GM18867 (cell line): ENCODE measurements at regions not wholly inside any gene's neighbourhood (a gene's known extent, or its start where the extent isn't known, plus 50 kb on each side); places are given as distances from the start of the nearest gene placed in this dataset.

Source experiments
- ATAC-seq: cut with Tn5 transposase; IDR thresholded peaks from one replicate; pipeline ENCODE4 v1.9.1; 2021; ENCODE audit warnings: mild to moderate bottlenecking, moderate library complexity; ENCODE audit not compliant: unreplicated experiment

GRCh38 chr12:125222876-125223275 lies 157.6 kb downstream of the AACS start:
- no peak for ATAC-seq

DNA sequence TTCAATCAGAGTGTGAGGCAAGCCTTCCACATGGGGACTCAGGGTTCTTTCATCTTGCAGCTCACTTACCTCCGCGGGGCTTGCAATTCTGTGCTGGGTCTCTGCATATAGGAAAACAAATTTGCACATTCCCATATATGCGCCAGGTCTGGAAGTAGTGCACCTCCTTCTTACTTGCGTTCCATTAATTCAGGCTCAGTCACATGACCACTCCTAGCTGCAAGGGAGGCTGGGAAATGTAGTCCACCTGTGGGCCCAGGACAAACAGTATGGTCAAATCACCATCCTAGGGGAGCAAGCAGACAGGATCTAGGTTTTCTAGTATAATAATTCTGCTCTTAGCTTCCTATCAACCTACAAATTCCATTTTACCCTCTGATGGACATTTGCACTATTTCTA lies 160.4 kb downstream of the AACS start:
- no peak for ATAC-seq

GRCh38 chr12:125228519-125229260 lies 163.5 kb downstream of the AACS start:
- ATAC-seq, result no peak

DNA sequence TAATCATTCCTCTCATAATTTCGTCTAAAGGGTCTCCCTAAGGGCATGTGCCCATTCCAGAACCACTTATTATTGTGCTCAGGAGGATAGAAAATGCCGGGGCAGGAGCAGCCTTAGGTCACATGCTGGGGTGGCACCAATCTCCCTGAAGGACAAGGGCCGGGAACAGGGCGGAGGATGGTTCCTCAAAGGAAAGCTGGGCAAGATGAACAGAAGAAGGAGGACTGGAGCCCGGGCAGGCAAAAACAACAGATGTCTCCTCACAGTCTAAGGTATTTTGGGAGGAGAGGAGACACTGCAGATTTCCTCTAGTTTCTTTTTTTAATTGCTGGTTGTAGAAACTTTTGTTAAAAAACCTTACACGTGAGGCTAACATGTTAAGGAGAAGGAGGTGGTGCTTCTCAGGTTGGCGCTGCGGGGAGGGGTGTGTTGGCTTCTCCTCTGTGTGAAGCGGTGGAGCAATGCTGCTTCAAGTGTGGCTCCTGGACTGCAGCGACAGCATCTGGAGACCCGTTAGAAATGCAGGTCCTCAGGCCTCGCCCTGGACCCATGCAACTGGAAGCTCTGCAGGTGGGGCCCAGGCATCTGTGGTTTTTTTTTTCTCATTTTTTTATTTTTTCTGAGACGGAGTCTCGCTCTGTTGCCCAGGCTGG lies 164.8 kb downstream of the AACS start:
- no peak for ATAC-seq

DNA sequence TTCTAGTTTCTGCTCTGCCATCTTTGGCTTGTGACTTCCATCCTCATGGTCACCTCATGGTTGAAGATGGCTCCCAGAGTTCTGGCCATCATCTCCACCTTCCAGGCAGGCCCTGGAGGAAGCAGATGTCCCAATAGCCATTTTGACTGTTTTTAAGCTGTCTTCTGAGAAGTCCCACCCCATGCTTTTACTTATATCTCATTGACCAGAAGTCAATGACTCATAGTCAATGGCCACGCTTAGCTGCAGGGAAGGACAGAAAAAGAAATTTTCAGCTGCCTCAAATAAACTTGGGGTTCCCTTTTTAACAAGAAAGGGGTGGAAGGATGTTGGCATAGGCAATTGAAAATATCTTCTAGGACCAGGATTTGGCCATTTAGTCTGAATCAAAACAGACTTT lies 168.1 kb downstream of the AACS start:
- ATAC-seq, result no peak

- no peak for ATAC-seq
These were observed 174.3 kb downstream of the AACS start for GRCh38 chr12:125239563-125239962.

GRCh38 chr12:125240717-125241116 lies 175.5 kb downstream of the AACS start:
- no peak for ATAC-seq

DNA sequence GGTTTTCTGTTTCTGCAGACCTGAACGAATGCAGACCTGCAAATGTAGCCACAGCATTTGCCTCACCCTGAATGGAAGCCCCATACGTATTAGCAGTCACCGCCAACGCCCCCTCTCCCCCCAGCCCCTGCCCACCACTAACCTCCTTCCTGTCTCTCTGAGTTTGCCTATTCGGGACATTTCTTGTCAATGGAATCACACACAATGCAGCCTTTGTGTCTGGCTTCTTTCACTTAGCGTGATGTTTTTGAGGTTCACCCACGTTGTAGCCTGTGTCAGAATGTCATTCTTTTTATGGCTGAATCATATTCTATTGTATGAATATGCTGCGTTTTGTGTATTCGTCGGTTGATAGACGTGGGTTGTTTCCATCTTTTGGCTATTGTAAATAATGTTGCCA lies 178.6 kb downstream of the AACS start:
- no peak for ATAC-seq

DNA sequence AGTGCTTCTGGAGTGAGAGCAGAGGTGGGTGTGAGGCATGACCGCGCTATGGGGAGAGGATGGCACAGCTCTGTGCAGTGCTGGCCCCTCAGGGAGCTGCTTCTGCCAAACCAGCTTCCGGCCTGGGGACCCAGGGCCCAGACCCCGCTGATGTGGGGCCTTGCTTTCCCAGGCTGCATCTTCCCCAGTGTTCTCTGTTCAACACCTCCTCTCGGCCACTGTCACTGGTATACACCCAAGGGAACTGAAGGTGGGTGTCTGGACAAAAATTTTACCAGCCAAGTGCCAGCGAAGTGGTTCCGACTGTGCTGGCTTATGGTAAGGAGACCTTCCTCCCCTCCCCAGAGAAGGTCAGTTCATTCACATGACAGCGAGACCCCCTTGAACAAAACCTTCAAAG lies 179.1 kb downstream of the AACS start:
- ATAC-seq, result no peak

DNA sequence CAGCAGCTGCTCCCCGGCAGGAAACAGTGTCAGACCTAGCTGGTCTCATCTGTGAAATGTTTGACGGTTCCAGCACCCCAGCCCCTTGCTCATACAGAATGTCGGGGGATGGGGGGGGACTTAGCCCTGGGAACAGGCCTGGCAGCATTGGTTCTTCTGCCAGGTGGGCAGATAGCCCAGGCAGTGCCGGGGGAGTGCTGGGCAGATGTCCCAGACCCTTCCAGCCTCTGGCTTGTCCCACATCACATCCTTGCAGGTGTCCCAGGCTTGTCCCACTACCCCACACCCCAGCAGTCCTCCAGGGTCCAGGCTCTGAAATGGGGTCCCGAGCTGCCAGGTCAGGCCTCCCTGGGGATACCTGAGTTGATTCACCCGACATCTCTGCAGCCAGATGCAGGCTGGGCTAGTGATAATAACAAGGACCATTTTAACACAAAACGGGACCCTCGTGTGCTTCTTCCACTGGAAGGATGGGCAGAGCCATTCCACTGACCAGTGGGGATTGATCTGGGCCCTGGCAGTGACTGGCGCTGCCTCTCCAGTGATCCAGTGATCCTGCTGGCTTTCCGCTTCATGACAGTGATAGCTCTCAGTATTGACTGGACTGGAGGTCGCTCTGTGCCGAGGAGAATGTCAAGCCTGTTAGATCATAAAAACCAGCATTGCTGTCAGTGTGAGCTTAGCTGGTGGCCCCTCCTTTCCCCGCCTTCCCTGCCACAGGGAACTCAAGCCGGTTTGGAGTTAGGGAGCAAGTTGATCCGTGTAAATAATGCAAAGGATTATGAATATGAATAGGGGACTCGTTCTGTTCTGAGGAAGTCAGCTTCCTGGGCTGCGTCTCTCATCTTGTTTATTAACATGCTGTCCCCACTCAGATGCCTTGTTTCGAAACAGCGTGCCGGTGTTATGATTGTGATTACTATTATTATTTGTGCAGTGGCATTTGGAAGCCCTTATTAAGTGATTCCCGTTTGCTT lies 180.6 kb downstream of the AACS start:
- ATAC-seq, result no peak

- no peak for ATAC-seq
These were observed 182.2 kb downstream of the AACS start for GRCh38 chr12:125247477-125247876.

GRCh38 chr12:125249066-125249824 lies 184.0 kb downstream of the AACS start:
- ATAC-seq, result no peak

DNA sequence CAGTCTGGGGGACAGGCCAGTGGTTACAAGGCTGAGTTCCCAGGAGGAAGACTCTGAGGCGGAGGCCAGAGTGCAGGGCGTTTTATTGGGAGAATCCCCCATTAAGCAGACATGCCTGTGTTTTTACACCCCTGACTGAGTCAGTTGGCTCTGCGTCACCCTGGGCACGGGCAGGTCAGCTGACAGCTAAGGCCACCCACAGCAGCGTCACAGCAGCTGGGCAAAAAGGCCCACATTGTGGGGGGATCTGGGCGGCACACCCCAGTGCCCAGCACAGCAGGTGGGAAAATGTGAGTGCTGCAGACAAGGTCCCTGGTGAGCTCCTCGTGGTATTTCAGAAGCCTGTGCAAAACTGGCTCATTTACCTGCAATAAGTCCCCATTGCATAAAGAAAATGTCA lies 184.7 kb downstream of the AACS start:
- ATAC-seq, result no peak

DNA sequence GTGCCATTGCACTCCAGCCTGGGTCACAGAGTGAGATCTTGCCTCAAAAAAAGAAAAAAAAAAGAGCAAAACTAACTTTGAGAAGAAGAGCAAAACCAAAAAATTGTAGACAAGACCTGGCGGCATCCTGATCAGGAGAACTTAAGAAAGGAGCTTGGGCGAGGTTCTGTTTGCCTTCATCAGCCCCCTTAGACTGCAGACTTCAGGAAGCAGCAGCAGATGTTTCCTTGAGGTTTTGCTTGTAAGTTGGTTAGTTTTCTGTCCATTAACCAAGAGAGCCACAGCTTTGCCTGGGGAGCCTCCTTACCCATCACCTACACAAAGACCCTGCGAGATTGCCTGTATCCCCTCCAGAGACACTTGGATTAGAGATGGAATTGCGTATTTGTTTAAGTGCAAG lies 189.0 kb downstream of the AACS start:
- no peak for ATAC-seq

DNA sequence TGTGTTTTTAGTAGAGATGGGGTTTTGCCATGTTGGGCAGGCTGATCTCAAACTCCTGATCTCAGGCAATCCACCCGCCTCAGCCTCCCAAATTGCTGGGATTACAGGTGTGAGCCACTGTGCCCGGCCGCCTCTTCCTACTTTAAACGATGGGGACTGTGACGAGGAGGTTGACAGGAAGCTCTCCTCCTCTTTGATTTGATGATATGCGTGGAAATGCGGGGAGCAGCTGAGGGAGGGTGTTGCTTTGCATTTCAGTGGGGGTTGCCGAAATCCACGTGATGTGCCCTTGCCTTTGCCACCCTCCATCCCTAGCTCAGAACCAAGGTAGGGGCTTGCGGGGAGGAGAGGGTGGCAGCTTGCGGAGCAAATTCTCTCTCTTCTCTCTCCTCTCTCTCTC lies 189.6 kb downstream of the AACS start:
- no peak for ATAC-seq

GRCh38 chr12:125255935-125256633 lies 190.8 kb downstream of the AACS start:
- ATAC-seq, result no peak

GRCh38 chr12:125256634-125256936 lies 191.3 kb downstream of the AACS start:
- ATAC-seq, result no peak

- no peak for ATAC-seq
These were observed 194.1 kb downstream of the AACS start for GRCh38 chr12:125259178-125259867.

- ATAC-seq, result no peak
These were observed 197.6 kb downstream of the AACS start for GRCh38 chr12:125262851-125263250.

DNA sequence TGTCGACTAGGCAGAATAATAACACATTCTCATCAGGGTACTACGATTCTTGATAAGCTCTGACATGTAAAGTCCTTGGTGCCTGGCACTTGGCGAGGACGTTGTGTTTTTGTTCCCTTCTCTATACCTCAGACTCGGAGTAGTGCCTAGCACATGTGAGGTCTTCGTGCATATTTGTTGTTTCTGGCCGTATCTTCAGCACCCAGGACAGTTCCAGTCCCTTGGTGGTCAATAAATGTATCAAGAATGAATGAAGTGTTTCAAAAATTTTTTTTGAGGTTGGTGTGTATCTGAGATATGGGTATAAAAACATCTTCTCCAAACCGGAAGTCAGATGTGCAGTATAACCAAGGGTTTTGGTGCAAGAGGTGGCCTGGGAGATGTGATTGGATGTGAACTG lies 198.2 kb downstream of the AACS start:
- no peak for ATAC-seq
